ENCODE measurements at regions not wholly inside any gene's neighbourhood (a gene's known extent, or its start where the extent isn't known, plus 50 kb on each side); places are given as distances from the start of the nearest gene placed in this dataset.

- no peak for DNase-seq (ENCODE audit: low read depth, low spot score)
Observed at GRCh38 chr4:183848805-183849204, 56.3 kb upstream of the STOX2 start.

- DNase-seq (ENCODE audit: low read depth, low spot score) = no peak
Observed at GRCh38 chr4:183852910-183853547, 52.1 kb upstream of the STOX2 start.

DNA sequence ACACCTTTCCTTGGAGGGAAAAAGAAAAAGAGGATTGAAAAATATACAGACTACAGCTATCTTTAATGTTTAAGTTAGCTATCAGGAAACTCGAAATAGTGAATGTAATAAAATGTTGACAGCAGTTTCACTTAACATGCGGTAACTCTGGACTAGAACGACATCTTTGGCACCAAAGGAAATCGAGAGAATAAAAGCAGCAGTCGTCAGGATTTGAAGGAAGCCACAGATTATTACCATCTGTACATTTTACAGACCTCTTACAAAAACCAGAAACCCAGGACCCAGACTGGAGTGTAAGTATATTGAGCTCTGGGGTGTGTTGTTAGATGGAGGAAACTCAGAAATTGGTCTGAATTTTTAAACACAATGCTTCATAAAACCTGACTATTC is 51.6 kb upstream of the STOX2 start:
- no peak for DNase-seq (ENCODE audit: low read depth, low spot score)

Data from pulmonary artery endothelial cell (primary cell).